ENCODE measurements at regions not wholly inside any gene's neighbourhood (a gene's known extent, or its start where the extent isn't known, plus 50 kb on each side); places are given as distances from the start of the nearest gene placed in this dataset.

GRCh38 chr5:163759000-163759704, 253.7 kb downstream of the MAT2B start:
- no peaks in the 10 kb centered on the region for H3K27me3 ChIP-seq (ENCODE audit: control insufficient read depth, insufficient read depth, low read length, poor library complexity, severe bottlenecking)
- Mint-ChIP-seq H3K36me3 (ENCODE audit: low read depth) (no peaks in the 10 kb centered on the region), H3K9me3 (no peaks in the 10 kb centered on the region), H3K27ac (no peak overlapping the region), H3K4me1 (no peaks in the 10 kb centered on the region), H3K4me3 (no peak overlapping the region), H3K27me3 (ENCODE audit: insufficient read depth) (no peaks in the 10 kb centered on the region)
- no peak overlapping the region for H3K4me3 ChIP-seq (ENCODE audit: low read length)
- no peak overlapping the region for H3K9ac ChIP-seq (ENCODE audit: extremely low read depth, low read length, poor library complexity, severe bottlenecking)
- WGBS, 2 experiments (ENCODE audit: insufficient coverage in 1 of 2, insufficient read length in 1 of 2), result 92 to 95% methylated on average over 2 to 4 of the region's 4 CpGs
- TF ChIP-seq CTCF (conservative IDR thresholded peaks at IDR 0.05), result no peak
- DNase-seq, result no peak
- H3K9me3 ChIP-seq (ENCODE audit: control insufficient read depth, low read length), result no peaks in the 10 kb centered on the region
- H3K27ac ChIP-seq (ENCODE audit: low read depth, low read length), result no peak overlapping the region
- no peaks in the 10 kb centered on the region for H3K4me1 ChIP-seq (ENCODE audit: control insufficient read depth, insufficient read depth, low read length)
- no peaks in the 10 kb centered on the region for H3K36me3 ChIP-seq (ENCODE audit: control insufficient read depth, insufficient read depth, low read length)

GRCh38 chr5:163760498-163760897, 255.1 kb downstream of the MAT2B start:
- DNase-seq, result no peak
- 80 to 81% methylated on average over 1 to 3 of the region's 3 CpGs for WGBS, 2 experiments (ENCODE audit: insufficient coverage in 1 of 2, insufficient read length in 1 of 2)

GRCh38 chr5:163766936-163767670, 261.7 kb downstream of the MAT2B start:
- Histone ChIP-seq H3K36me3 (ENCODE audit: control insufficient read depth, insufficient read depth, low read length) (no peaks in the 10 kb centered on the region), H3K4me3 (ENCODE audit: low read length) (no peak overlapping the region), H3K9ac (ENCODE audit: extremely low read depth, low read length, poor library complexity, severe bottlenecking) (no peak overlapping the region), H3K4me1 (ENCODE audit: control insufficient read depth, insufficient read depth, low read length) (no peaks in the 10 kb centered on the region), H3K27me3 (ENCODE audit: control insufficient read depth, insufficient read depth, low read length, poor library complexity, severe bottlenecking) (no peaks in the 10 kb centered on the region), H3K9me3 (ENCODE audit: control insufficient read depth, low read length) (no peaks in the 10 kb centered on the region), H3K27ac (ENCODE audit: low read depth, low read length) (no peak overlapping the region)
- no peak for TF ChIP-seq CTCF (conservative IDR thresholded peaks at IDR 0.05)
- DNase-seq, result no peak
- Mint-ChIP-seq H3K4me1 (peaks cover 11% of the 10 kb centered on the region), H3K9me3 (no peaks in the 10 kb centered on the region), H3K36me3 (ENCODE audit: low read depth) (no peaks in the 10 kb centered on the region), H3K27ac (no peak overlapping the region), H3K4me3 (no peak overlapping the region), H3K27me3 (ENCODE audit: insufficient read depth) (no peaks in the 10 kb centered on the region)
- 92 to 99% methylated on average over 8 of the region's 8 CpGs for WGBS, 2 experiments (ENCODE audit: insufficient coverage in 1 of 2, insufficient read length in 1 of 2)

More at GRCh38 chr5:163760498-163760897, 255.1 kb downstream of the MAT2B start:
- Histone ChIP-seq H3K4me1 (ENCODE audit: control insufficient read depth, insufficient read depth, low read length) (no peaks in the 10 kb centered on the region), H3K27me3 (ENCODE audit: control insufficient read depth, insufficient read depth, low read length, poor library complexity, severe bottlenecking) (no peaks in the 10 kb centered on the region), H3K9ac (ENCODE audit: extremely low read depth, low read length, poor library complexity, severe bottlenecking) (no peak overlapping the region), H3K4me3 (ENCODE audit: low read length) (no peak overlapping the region), H3K27ac (ENCODE audit: low read depth, low read length) (no peak overlapping the region), H3K36me3 (ENCODE audit: control insufficient read depth, insufficient read depth, low read length) (no peaks in the 10 kb centered on the region), H3K9me3 (ENCODE audit: control insufficient read depth, low read length) (no peaks in the 10 kb centered on the region)
- Mint-ChIP-seq H3K27me3 (ENCODE audit: insufficient read depth) (no peaks in the 10 kb centered on the region), H3K27ac (no peak overlapping the region), H3K36me3 (ENCODE audit: low read depth) (no peaks in the 10 kb centered on the region), H3K4me1 (no peaks in the 10 kb centered on the region), H3K4me3 (no peak overlapping the region), H3K9me3 (no peaks in the 10 kb centered on the region)
- no peak for TF ChIP-seq CTCF (conservative IDR thresholded peaks at IDR 0.05)

Measured in endodermal cell (in vitro differentiated cells).